ENCODE measurements at regions not wholly inside any gene's neighbourhood (a gene's known extent, or its start where the extent isn't known, plus 50 kb on each side); places are given as distances from the start of the nearest gene placed in this dataset.

DNA sequence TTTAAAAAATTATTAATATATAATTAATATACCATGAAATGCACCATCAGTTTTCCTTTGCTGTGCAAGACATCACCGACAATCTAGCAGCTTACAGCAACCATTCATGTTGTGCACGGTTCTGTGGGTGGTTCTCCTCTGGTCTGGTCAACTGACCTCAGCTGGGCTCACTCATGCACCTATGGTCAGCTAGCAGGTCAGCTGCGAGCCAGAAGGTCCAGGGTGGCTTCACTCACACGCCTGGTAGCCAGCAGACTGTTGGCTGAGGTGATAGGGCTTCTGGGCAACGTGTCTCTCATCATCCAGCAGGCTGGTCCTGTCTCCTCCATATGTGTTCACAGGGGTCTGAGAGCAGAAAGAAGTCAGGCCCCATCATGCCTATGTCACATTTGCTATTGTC is 210.4 kb downstream of the KIF26A start:
- no peak for TF ChIP-seq TAF1 (IDR thresholded peaks at IDR 0.05; ENCODE audit: borderline replicate concordance, insufficient read depth, low read length)
- no peak for TF ChIP-seq POLR2AphosphoS5 (IDR thresholded peaks at IDR 0.05; ENCODE audit: low read depth, low read length)
- TF ChIP-seq, protein P1, sequence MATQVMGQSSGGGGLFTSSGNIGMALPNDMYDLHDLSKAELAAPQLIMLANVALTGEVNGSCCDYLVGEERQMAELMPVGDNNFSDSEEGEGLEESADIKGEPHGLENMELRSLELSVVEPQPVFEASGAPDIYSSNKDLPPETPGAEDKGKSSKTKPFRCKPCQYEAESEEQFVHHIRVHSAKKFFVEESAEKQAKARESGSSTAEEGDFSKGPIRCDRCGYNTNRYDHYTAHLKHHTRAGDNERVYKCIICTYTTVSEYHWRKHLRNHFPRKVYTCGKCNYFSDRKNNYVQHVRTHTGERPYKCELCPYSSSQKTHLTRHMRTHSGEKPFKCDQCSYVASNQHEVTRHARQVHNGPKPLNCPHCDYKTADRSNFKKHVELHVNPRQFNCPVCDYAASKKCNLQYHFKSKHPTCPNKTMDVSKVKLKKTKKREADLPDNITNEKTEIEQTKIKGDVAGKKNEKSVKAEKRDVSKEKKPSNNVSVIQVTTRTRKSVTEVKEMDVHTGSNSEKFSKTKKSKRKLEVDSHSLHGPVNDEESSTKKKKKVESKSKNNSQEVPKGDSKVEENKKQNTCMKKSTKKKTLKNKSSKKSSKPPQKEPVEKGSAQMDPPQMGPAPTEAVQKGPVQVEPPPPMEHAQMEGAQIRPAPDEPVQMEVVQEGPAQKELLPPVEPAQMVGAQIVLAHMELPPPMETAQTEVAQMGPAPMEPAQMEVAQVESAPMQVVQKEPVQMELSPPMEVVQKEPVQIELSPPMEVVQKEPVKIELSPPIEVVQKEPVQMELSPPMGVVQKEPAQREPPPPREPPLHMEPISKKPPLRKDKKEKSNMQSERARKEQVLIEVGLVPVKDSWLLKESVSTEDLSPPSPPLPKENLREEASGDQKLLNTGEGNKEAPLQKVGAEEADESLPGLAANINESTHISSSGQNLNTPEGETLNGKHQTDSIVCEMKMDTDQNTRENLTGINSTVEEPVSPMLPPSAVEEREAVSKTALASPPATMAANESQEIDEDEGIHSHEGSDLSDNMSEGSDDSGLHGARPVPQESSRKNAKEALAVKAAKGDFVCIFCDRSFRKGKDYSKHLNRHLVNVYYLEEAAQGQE (IDR thresholded peaks at IDR 0.05; ENCODE audit: insufficient read depth in 1 of 2, low read depth in 2 of 2, low read length in 2 of 2): no peak
